ENCODE measurements at regions not wholly inside any gene's neighbourhood (a gene's known extent, or its start where the extent isn't known, plus 50 kb on each side); places are given as distances from the start of the nearest gene placed in this dataset.
"Not testable (repeated sequence)": the region's sequence is repeated elsewhere in the genome, so short reads cannot be mapped to it uniquely, and the experiment has no call there.

- DNase-seq (ENCODE audit: low read depth) = no peak
- H3K4me3 ChIP-seq (ENCODE audit: low read depth, low read length) = no peak overlapping the region
Observed at GRCh38 chr6:71229477-71229876, 59.1 kb upstream of the OGFRL1 start.

GRCh38 chr6:71232890-71233289, 55.7 kb upstream of the OGFRL1 start:
- H3K4me3 ChIP-seq (ENCODE audit: low read depth, low read length) = not testable (repeated sequence)

GRCh38 chr6:71236926-71237434, 51.6 kb upstream of the OGFRL1 start:
- no peak overlapping the region for H3K4me3 ChIP-seq (ENCODE audit: low read depth, low read length)
- no peak for DNase-seq (ENCODE audit: low read depth)

More at GRCh38 chr6:71232890-71233289, 55.7 kb upstream of the OGFRL1 start:
- DNase-seq (ENCODE audit: low read depth) = not testable (repeated sequence)

- no peak overlapping the region for H3K4me3 ChIP-seq (ENCODE audit: low read depth, low read length)
- DNase-seq (ENCODE audit: low read depth) = peak; percentile 57
Observed at GRCh38 chr6:71238351-71238750, 50.3 kb upstream of the OGFRL1 start.
